RWPE2 (cell line): ENCODE measurements at regions not wholly inside any gene's neighbourhood (a gene's known extent, or its start where the extent isn't known, plus 50 kb on each side); places are given as distances from the start of the nearest gene placed in this dataset.

Experiments used
- ATAC-seq: fragments of 200-7000 bp; cut with Tn5 transposase; 3 replicates; pipeline ENCODE4 v1.9.1; 2021; ENCODE audit warnings: low read depth
- DNase-seq: peaks from one replicate; pipeline ENCODE4 v3.0.0-alpha.2; 2020; ENCODE audit warnings: low spot score
- H3K27ac ChIP-seq: fragments of 450-650 bp; 2 replicates; pipeline ENCODE4 v1.5.1; 2017; ENCODE audit warnings: mild to moderate bottlenecking; ENCODE audit not compliant: poor library complexity, severe bottlenecking
- H3K27me3 ChIP-seq: fragments of 250-450 bp; sonication (Bioruptor Pico); 2 replicates; pipeline ENCODE4 v1.5.1; 2021; ENCODE audit warnings: mild to moderate bottlenecking, moderate library complexity; ENCODE audit not compliant: insufficient read depth, poor library complexity, severe bottlenecking
- H3K36me3 ChIP-seq: fragments of 250-450 bp; sonication (Bioruptor Pico); 2 replicates; pipeline ENCODE4 v1.5.1; 2020; ENCODE audit warnings: low read depth, mild to moderate bottlenecking, moderate library complexity
- H3K4me1 ChIP-seq: fragments of 250-450 bp; sonication (Bioruptor Pico); 2 replicates; pipeline ENCODE4 v1.5.1; 2021; ENCODE audit warnings: mild to moderate bottlenecking, moderate library complexity; ENCODE audit not compliant: insufficient read depth, poor library complexity, severe bottlenecking
- H3K4me3 ChIP-seq: fragments of 250-450 bp; sonication (Bioruptor Pico); 2 replicates; pipeline ENCODE4 v1.5.1; 2021; ENCODE audit warnings: mild to moderate bottlenecking, moderate library complexity; ENCODE audit not compliant: severe bottlenecking
- H3K9me3 ChIP-seq: fragments of 250-450 bp; sonication (Bioruptor Pico); 2 replicates; pipeline ENCODE4 v1.5.1; 2021; ENCODE audit warnings: mild to moderate bottlenecking, moderate library complexity; ENCODE audit not compliant: severe bottlenecking
- CTCF ChIP-seq: fragments of 450-650 bp; IDR thresholded peaks from one replicate; pipeline ENCODE4 v1.5.1; 2017; ENCODE audit warnings: mild to moderate bottlenecking, moderate library complexity; ENCODE audit not compliant: poor library complexity, severe bottlenecking

- no peak overlapping the region for H3K27ac ChIP-seq
- ATAC-seq (no peak), DNase-seq (no peak)
- no peaks in the 10 kb centered on the region for H3K36me3 ChIP-seq
- peaks cover 10% of the 10 kb centered on the region for H3K4me1 ChIP-seq
- H3K4me3 ChIP-seq, result no peak overlapping the region
- TF ChIP-seq CTCF, result no peak
- H3K9me3 ChIP-seq, result no peaks in the 10 kb centered on the region
- no peaks in the 10 kb centered on the region for H3K27me3 ChIP-seq
Measured at GRCh38 chr4:151459375-151459774, 50.4 kb downstream of the FHIP1A start.

GRCh38 chr4:151460434-151460833 lies 51.5 kb downstream of the FHIP1A start:
- no peak for DNase-seq
- Histone ChIP-seq H3K4me1 (peaks cover 10% of the 10 kb centered on the region), H3K9me3 (no peaks in the 10 kb centered on the region), H3K27me3 (no peaks in the 10 kb centered on the region), H3K27ac (no peak overlapping the region), H3K4me3 (no peak overlapping the region), H3K36me3 (no peaks in the 10 kb centered on the region)
- ATAC-seq, result no peak
- TF ChIP-seq CTCF, result no peak

- peaks cover 10% of the 10 kb centered on the region for H3K4me1 ChIP-seq
- TF ChIP-seq CTCF, result no peak
- no peak overlapping the region for H3K4me3 ChIP-seq
- no peaks in the 10 kb centered on the region for H3K36me3 ChIP-seq
- peak; percentile 77 for ATAC-seq
- no peaks in the 10 kb centered on the region for H3K27me3 ChIP-seq
- DNase-seq, result no peak
- no peak overlapping the region for H3K27ac ChIP-seq
- H3K9me3 ChIP-seq, result no peaks in the 10 kb centered on the region
Measured at GRCh38 chr4:151462554-151462953, 53.6 kb downstream of the FHIP1A start.

- no peak for TF ChIP-seq CTCF
- Histone ChIP-seq H3K9me3 (no peaks in the 10 kb centered on the region), H3K4me3 (no peak overlapping the region), H3K36me3 (no peaks in the 10 kb centered on the region), H3K27ac (no peak overlapping the region), H3K4me1 (peaks cover 16% of the 10 kb centered on the region), H3K27me3 (no peaks in the 10 kb centered on the region)
- ATAC-seq (peak; percentile 71), DNase-seq (no peak)
Measured at GRCh38 chr4:151468715-151469696, 60.0 kb downstream of the FHIP1A start.

GRCh38 chr4:151469970-151470369 lies 61.0 kb downstream of the FHIP1A start:
- TF ChIP-seq CTCF, result no peak

More at GRCh38 chr4:151469970-151470369, 61.0 kb downstream of the FHIP1A start:
- Histone ChIP-seq H3K4me1 (peaks cover 16% of the 10 kb centered on the region), H3K27me3 (no peaks in the 10 kb centered on the region), H3K9me3 (no peaks in the 10 kb centered on the region), H3K4me3 (no peak overlapping the region), H3K27ac (no peak overlapping the region), H3K36me3 (no peaks in the 10 kb centered on the region)
- DNase-seq (no peak), ATAC-seq (no peak)
